Activated CD8-positive, alpha-beta memory T cell treated with anti-CD3 and anti-CD28 coated beads, Interleukin-2, amount 50 U/mL, for 1 hour (primary cell): ENCODE measurements at regions not wholly inside any gene's neighbourhood (a gene's known extent, or its start where the extent isn't known, plus 50 kb on each side); places are given as distances from the start of the nearest gene placed in this dataset.
"Not testable (repeated sequence)": the region's sequence is repeated elsewhere in the genome, so short reads cannot be mapped to it uniquely, and the experiment has no call there.

Experiments
- DNase-seq: peaks from one replicate; pipeline ENCODE4 v3.0.0-alpha.2; 2020; ENCODE audit errors: extremely low read depth

DNA sequence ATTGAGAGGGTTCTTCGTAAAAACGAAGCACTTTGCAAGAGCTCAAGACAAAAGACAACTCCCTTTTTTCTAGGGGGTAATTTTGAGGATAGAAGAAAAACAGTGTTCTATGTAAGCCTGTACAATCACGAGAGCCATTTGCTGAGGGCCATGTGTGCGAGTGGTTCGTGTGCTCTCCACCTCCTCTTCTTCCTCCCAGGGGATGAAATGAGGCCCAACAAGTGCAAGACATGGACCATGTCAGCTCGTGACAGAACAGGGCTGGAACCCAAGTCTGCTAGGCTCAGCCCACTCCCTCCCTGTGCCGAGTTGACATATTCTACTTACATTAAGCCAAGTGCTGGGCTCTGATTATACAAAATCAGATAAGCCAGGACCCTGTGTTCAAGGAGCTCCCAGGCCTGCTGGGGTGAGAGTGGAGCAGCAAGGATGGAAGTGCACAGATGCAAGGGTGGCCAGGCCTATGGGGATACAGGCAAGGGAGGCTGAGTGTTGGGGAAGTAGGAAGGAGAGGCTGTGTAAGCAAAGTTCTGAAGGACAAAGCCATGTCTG is 97.9 kb upstream of the MSX2 start:
- no peak for DNase-seq

GRCh38 chr5:174636094-174636493 is 88.3 kb upstream of the MSX2 start:
- no peak for DNase-seq

DNA sequence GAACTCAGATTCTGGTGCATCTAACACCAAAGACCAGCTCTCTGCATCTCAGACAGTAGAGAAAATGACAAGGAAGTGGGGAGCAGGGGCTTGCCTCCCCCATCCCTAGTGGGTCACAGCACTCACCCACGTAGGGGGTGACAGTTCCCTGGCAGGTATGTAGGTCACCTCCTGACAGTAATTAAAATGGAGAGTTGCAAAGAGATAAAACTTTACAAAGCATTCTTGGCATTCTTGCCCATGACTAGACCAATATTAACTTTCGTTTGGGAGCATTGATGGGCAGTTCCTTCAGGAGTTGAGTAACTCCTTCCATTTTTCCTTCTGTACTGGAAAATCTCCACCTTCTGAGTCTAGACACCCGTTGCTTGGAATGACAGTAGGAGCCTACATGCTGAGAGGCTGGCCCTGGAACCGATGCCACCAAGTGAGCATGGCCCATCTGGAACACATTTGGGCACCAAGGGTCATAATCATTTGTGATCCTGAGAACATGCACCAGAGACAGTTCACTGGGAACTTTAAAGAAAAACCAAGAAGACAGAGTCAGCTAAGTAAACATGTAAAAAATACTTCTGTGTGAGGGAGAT is 81.5 kb upstream of the MSX2 start:
- no peak for DNase-seq

- DNase-seq: no peak
Measured at GRCh38 chr5:174644436-174644835, 79.9 kb upstream of the MSX2 start.

DNA sequence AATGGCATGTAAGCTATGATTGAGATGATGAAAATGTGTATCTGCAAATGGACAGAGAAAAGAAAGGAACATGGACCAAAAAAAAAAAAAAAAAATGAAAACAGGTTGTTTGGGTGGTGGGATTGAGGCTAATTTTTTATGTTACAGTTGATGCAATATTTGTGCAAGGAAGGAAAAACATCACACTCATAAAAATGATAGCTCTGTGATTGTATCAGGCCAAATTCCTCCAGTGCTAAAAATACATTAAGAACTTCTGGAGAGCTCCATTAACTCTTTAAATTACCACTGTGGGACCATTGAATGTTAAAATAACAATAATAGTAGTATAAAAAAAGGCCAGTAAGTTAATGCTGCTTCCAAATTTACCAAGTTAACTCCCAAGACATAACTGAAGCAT is 79.5 kb upstream of the MSX2 start:
- no peak for DNase-seq

GRCh38 chr5:174645677-174646076 is 78.7 kb upstream of the MSX2 start:
- DNase-seq: no peak

DNA sequence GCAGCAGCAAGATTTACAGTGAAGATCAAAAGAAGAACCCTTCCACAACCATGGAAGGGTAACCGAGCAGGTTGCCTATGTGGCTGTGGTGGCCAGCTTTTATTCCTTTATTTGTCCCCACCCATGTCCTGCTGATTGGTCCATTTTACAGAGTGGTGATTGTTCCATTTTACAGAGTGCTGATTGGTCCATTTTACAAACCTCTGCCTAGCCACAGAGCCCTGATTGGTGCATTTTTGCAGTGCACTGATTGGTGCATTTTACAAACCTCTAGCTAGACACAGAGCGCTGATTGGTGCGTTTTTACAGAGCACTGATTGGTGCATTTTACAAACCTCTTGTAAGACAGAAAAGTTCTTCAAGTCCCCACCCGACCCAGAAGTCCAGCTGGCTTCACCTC is 75.8 kb upstream of the MSX2 start:
- not testable (repeated sequence) for DNase-seq

DNA sequence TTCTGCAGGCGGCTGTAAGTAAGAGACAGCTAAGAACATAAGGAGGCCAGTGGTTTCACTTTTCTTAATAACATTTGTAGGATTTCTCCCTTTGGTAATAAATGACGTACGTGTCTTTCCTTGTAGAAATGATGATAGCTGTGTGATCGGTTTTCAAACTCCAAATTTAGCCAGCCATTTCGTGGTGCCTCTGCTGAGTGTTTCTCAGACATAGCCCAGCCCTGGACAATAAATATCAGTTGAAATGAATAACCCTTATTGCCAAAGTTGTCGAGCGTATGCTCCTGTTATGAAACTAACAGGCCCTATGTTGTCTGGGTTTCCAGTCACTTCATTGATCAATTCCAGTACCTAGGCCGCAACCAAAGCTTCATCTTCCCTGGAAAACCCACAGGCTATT is 75.0 kb upstream of the MSX2 start:
- DNase-seq: no peak

- no peak for DNase-seq
Measured at GRCh38 chr5:174654442-174654841, 69.9 kb upstream of the MSX2 start.

- no peak for DNase-seq
Measured at GRCh38 chr5:174655351-174655750, 69.0 kb upstream of the MSX2 start.

GRCh38 chr5:174664180-174664850 is 60.1 kb upstream of the MSX2 start:
- no peak for DNase-seq

GRCh38 chr5:174665347-174665746 is 59.0 kb upstream of the MSX2 start:
- no peak for DNase-seq

- DNase-seq: no peak
Measured at GRCh38 chr5:174667526-174667925, 56.9 kb upstream of the MSX2 start.

DNA sequence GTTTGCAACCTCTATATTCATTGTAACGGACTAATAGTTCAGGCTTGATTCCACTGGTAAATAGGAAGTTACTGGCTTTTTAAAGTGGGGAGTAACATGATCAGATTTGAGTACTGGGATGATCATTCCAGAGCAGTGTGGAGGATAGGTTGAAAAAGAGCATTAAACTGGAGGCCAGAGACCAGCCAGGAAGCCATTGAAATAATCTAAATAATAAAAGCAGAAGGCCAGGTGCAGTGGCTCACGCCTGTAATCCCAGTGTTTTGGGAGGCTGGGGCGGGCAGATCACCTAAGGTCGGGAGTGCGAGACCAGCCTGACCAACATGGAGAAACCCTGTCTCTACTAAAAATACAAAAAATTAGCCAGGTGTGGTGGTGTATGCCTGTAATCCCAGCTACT is 56.0 kb upstream of the MSX2 start:
- DNase-seq: no peak
